ENCODE measurements at regions not wholly inside any gene's neighbourhood (a gene's known extent, or its start where the extent isn't known, plus 50 kb on each side); places are given as distances from the start of the nearest gene placed in this dataset.

- TF ChIP-seq CTCF (IDR thresholded peaks at IDR 0.05; ENCODE audit: low read depth, low read length, missing input control) (no peak), REST (IDR thresholded peaks at IDR 0.05) (no peak)
Measured at GRCh38 chr6:113412589-113413357, 444.4 kb upstream of the MARCKS start.
